Lower lobe of right lung (tissue), 2 donors: ENCODE measurements at regions not wholly inside any gene's neighbourhood (a gene's known extent, or its start where the extent isn't known, plus 50 kb on each side); places are given as distances from the start of the nearest gene placed in this dataset.

Experiments
- ATAC-seq, 2 donors: fragments of 200-7000 bp; cut with Tn5 transposase; one replicate each; pipeline ENCODE4 v1.9.1; 2020 to 2022; ENCODE audit warnings: mild to moderate bottlenecking in 2 of 2, moderate library complexity in 2 of 2
- DNase-seq: peaks from one replicate; pipeline ENCODE4 v3.0.0-alpha.2; 2020
- H3K27ac ChIP-seq: fragments of 200-600 bp; one replicate; pipeline ENCODE4 v1.8.0; 2022
- H3K27me3 ChIP-seq: fragments of 200-600 bp; one replicate; pipeline ENCODE4 v1.8.0; 2022; ENCODE audit warnings: low read depth
- H3K36me3 ChIP-seq: fragments of 200-600 bp; one replicate; pipeline ENCODE4 v1.8.0; 2022; ENCODE audit warnings: mild to moderate bottlenecking
- H3K4me1 ChIP-seq: fragments of 200-600 bp; one replicate; pipeline ENCODE4 v1.8.0; 2022
- H3K4me3 ChIP-seq: fragments of 200-600 bp; one replicate; pipeline ENCODE4 v1.8.0; 2022; ENCODE audit warnings: mild to moderate bottlenecking
- H3K9me3 ChIP-seq: fragments of 200-600 bp; one replicate; pipeline ENCODE4 v1.8.0; 2022
- CTCF ChIP-seq: fragments of 200-600 bp; IDR thresholded peaks from one replicate; pipeline ENCODE4 v1.8.0; 2022; ENCODE audit warnings: antibody characterized with exemption, mild to moderate bottlenecking
- intact Hi-C: fragments of 100-400 bp; cut with DNase I; formaldehyde crosslinking; loops from one replicate; pipeline ENCODE4 v1.11.0; 2022
- donor health status: DM: no; HTN: yes; CAD: no; lungs with severe emphysema.

- DNase-seq (no peak), ATAC-seq (no peak)
- H3K4me1 ChIP-seq: no peaks in the 10 kb centered on the region
- intact Hi-C loops: no loop called here
- H3K27ac ChIP-seq: no peak overlapping the region
- no peak for TF ChIP-seq CTCF
- no peak overlapping the region for H3K4me3 ChIP-seq
- H3K9me3 ChIP-seq: no peaks in the 10 kb centered on the region
- no peaks in the 10 kb centered on the region for H3K27me3 ChIP-seq
- no peaks in the 10 kb centered on the region for H3K36me3 ChIP-seq
Measured at GRCh38 chr4:32427566-32427965, 1707.4 kb downstream of the PCDH7 start.

- TF ChIP-seq CTCF: no peak
- Histone ChIP-seq H3K9me3 (no peaks in the 10 kb centered on the region), H3K36me3 (no peaks in the 10 kb centered on the region), H3K27ac (no peak overlapping the region), H3K4me3 (no peak overlapping the region), H3K4me1 (no peaks in the 10 kb centered on the region), H3K27me3 (no peaks in the 10 kb centered on the region)
- ATAC-seq (no peak), DNase-seq (no peak)
- intact Hi-C loops: no loop called here
Measured at GRCh38 chr4:32429151-32429550, 1709.0 kb downstream of the PCDH7 start.

- ATAC-seq (no peak), DNase-seq (no peak)
- Histone ChIP-seq H3K36me3 (no peaks in the 10 kb centered on the region), H3K27me3 (no peaks in the 10 kb centered on the region), H3K4me1 (no peaks in the 10 kb centered on the region), H3K4me3 (no peak overlapping the region), H3K9me3 (no peaks in the 10 kb centered on the region), H3K27ac (no peak overlapping the region)
- TF ChIP-seq CTCF: no peak
- intact Hi-C loops: no loop called here
Measured at GRCh38 chr4:32435308-32435707, 1715.1 kb downstream of the PCDH7 start.

DNA sequence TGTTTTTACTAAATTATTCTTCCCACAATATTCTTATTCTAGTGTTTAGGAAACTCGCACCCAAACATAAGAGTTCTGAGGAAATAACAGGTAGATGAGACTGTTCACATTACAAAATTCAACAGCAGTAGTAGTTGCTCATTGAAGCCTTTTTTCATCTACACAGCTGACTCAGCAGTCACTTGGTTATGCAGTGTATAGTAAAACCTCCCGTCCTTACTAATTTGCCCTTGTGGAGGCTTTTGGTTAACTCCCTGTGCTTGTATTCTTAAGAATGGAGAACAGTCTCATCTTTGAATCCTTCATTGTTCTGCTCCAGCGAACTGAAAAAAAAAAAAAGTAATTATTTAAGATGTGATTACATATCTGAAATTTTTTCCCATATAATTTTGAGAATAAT lies 1716.6 kb downstream of the PCDH7 start:
- H3K36me3 ChIP-seq: no peaks in the 10 kb centered on the region
- no peaks in the 10 kb centered on the region for H3K9me3 ChIP-seq
- DNase-seq (no peak), ATAC-seq (no peak)
- no peak for TF ChIP-seq CTCF
- H3K4me3 ChIP-seq: no peak overlapping the region
- intact Hi-C loops: no loop called here
- no peak overlapping the region for H3K27ac ChIP-seq
- no peaks in the 10 kb centered on the region for H3K27me3 ChIP-seq
- H3K4me1 ChIP-seq: no peaks in the 10 kb centered on the region

GRCh38 chr4:32440391-32440790 lies 1720.2 kb downstream of the PCDH7 start:
- H3K9me3 ChIP-seq: no peaks in the 10 kb centered on the region
- TF ChIP-seq CTCF: no peak
- H3K27ac ChIP-seq: no peak overlapping the region
- no peak for ATAC-seq
- no peaks in the 10 kb centered on the region for H3K27me3 ChIP-seq
- no peak for DNase-seq
- H3K4me1 ChIP-seq: no peaks in the 10 kb centered on the region
- H3K36me3 ChIP-seq: no peaks in the 10 kb centered on the region
- intact Hi-C loops: no loop called here
- H3K4me3 ChIP-seq: no peak overlapping the region

- no peak overlapping the region for H3K4me3 ChIP-seq
- no peak for ATAC-seq
- H3K9me3 ChIP-seq: no peaks in the 10 kb centered on the region
- no peaks in the 10 kb centered on the region for H3K4me1 ChIP-seq
- H3K27ac ChIP-seq: no peak overlapping the region
- no peak for TF ChIP-seq CTCF
- intact Hi-C loops: no loop called here
- H3K27me3 ChIP-seq: no peaks in the 10 kb centered on the region
- DNase-seq: no peak
- no peaks in the 10 kb centered on the region for H3K36me3 ChIP-seq
Measured at GRCh38 chr4:32454482-32454881, 1734.3 kb downstream of the PCDH7 start.
